ENCODE measurements at regions not wholly inside any gene's neighbourhood (a gene's known extent, or its start where the extent isn't known, plus 50 kb on each side); places are given as distances from the start of the nearest gene placed in this dataset.

- TF ChIP-seq YBX1 (IDR thresholded peaks at IDR 0.05) = no peak
- TF ChIP-seq, protein P1, sequence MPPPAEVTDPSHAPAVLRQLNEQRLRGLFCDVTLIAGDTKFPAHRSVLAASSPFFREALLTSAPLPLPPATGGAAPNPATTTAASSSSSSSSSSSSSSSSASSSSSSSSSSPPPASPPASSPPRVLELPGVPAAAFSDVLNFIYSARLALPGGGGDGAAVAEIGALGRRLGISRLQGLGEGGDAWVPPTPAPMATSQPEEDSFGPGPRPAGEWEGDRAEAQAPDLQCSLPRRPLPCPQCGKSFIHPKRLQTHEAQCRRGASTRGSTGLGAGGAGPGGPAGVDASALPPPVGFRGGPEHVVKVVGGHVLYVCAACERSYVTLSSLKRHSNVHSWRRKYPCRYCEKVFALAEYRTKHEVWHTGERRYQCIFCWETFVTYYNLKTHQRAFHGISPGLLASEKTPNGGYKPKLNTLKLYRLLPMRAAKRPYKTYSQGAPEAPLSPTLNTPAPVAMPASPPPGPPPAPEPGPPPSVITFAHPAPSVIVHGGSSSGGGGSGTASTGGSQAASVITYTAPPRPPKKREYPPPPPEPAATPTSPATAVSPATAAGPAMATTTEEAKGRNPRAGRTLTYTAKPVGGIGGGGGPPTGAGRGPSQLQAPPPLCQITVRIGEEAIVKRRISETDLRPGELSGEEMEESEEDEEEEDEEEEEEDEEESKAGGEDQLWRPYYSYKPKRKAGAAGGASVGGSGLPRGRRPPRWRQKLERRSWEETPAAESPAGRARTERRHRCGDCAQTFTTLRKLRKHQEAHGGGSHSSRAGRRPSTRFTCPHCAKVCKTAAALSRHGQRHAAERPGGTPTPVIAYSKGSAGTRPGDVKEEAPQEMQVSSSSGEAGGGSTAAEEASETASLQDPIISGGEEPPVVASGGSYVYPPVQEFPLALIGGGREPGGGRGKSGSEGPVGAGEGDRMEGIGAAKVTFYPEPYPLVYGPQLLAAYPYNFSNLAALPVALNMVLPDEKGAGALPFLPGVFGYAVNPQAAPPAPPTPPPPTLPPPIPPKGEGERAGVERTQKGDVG (CRISPR knock-in tag; IDR thresholded peaks at IDR 0.05) = no peak
- TF ChIP-seq ZSCAN29 (IDR thresholded peaks at IDR 0.05) = no peak
- no peak for TF ChIP-seq ESRRA (IDR thresholded peaks at IDR 0.05; ENCODE audit: low read length)
- TF ChIP-seq RAD51 (IDR thresholded peaks at IDR 0.05) = no peak
- TF ChIP-seq RAD21 (IDR thresholded peaks at IDR 0.05; ENCODE audit: insufficient read depth, low read depth, low read length) = no peak
- no peak for TF ChIP-seq TCF3 (IDR thresholded peaks at IDR 0.05; ENCODE audit: borderline replicate concordance, insufficient read depth, low read depth, low read length)
- TF ChIP-seq SMC3 (IDR thresholded peaks at IDR 0.05; ENCODE audit: borderline replicate concordance, low read length) = no peak
- TF ChIP-seq POLR2AphosphoS5 (IDR thresholded peaks at IDR 0.05; ENCODE audit: low read length) = no peak
- no peak for TF ChIP-seq JUND (IDR thresholded peaks at IDR 0.05; ENCODE audit: low read depth, low read length)
- TF ChIP-seq PAX8 (IDR thresholded peaks at IDR 0.05) = no peak
- TF ChIP-seq SMAD1 (IDR thresholded peaks at IDR 0.05; ENCODE audit: low read depth, partially characterized antibody) = no peak
- TF ChIP-seq POLR2A (IDR thresholded peaks at IDR 0.05; ENCODE audit: low read depth, low read length) = no peak
These were observed 153.0 kb upstream of the DPYD start (continued) for GRCh38 chr1:98073823-98074222.

GRCh38 chr1:98073106-98073505, 152.3 kb upstream of the DPYD start:
- ATAC-seq (no peak), DNase-seq (ENCODE audit: low read depth, low spot score) (no peak), FAIRE-seq (no peak)
- no peaks in the 10 kb centered on the region for H3K36me3 ChIP-seq (ENCODE audit: control insufficient read depth in 2 of 2, insufficient read depth in 2 of 2, low read length in 1 of 2)
- intact Hi-C loops (cut with micrococcal nuclease; ENCODE audit: unreplicated experiment) = no loop called here
- CTCF ChIA-PET = no interaction called here
- POLR2A ChIA-PET = no interaction called here
- no peak overlapping the region for H2AFZ ChIP-seq (ENCODE audit: control insufficient read depth, low read depth, low read length)
- H3K27me3 ChIP-seq (replicated peaks in 1 of 2; ENCODE audit: control insufficient read depth in 2 of 2, insufficient read depth in 2 of 2, low read length in 1 of 2) = no peaks in the 10 kb centered on the region
- H3K27ac ChIP-seq (ENCODE audit: control insufficient read depth, insufficient read depth) = no peak overlapping the region
- no peaks in the 10 kb centered on the region for H3K79me2 ChIP-seq (ENCODE audit: control insufficient read depth, insufficient read depth, low read length)
- H3K9ac ChIP-seq (ENCODE audit: control insufficient read depth, insufficient read depth, low read length) = no peak overlapping the region
- no peaks in the 10 kb centered on the region for H3K9me3 ChIP-seq (replicated peaks; ENCODE audit: control insufficient read depth, insufficient read depth, low read length)
- H3K4me1 ChIP-seq (ENCODE audit: control insufficient read depth, insufficient read depth, low read length) = no peaks in the 10 kb centered on the region
- RAD21 ChIA-PET (ENCODE audit: unreplicated experiment) = no interaction called here
- in situ Hi-C loops (cut with MboI) = no loop called here
- no peak overlapping the region for H3K4me3 ChIP-seq
- SMC1A ChIA-PET (ENCODE audit: uncharacterized antibody, unreplicated experiment) = no interaction called here
- no peaks in the 10 kb centered on the region for H4K20me1 ChIP-seq (ENCODE audit: control insufficient read depth, insufficient read depth)
- H3K4me2 ChIP-seq (ENCODE audit: control insufficient read depth, insufficient read depth) = no peak overlapping the region
- BruUV-seq (replicated peaks) = no TSS peak
- WGBS (ENCODE audit: insufficient coverage, insufficient replicate concordance, low lambda C conversion rate, missing lambda C conversion rate) = 0% methylated on average over 3 of the region's 3 CpGs
- TF ChIP-seq YY1 (IDR thresholded peaks at IDR 0.05; ENCODE audit: low read depth, low read length) (no peak), CBFB (IDR thresholded peaks at IDR 0.05; ENCODE audit: low read depth) (no peak), ZSCAN29 (IDR thresholded peaks at IDR 0.05) (no peak), ESRRA (IDR thresholded peaks at IDR 0.05; ENCODE audit: low read length) (no peak), MYC (IDR thresholded peaks at IDR 0.05; ENCODE audit: insufficient read depth, insufficient read length, insufficient replicate concordance, low read length, severe bottlenecking) (no peak), EP300 (IDR thresholded peaks at IDR 0.05; ENCODE audit: borderline replicate concordance in 1 of 2, control insufficient read depth in 1 of 2, low read depth in 2 of 2, low read length in 2 of 2) (no peak), HDGF (IDR thresholded peaks at IDR 0.05) (no peak)
- TF ChIP-seq, protein P2, sequence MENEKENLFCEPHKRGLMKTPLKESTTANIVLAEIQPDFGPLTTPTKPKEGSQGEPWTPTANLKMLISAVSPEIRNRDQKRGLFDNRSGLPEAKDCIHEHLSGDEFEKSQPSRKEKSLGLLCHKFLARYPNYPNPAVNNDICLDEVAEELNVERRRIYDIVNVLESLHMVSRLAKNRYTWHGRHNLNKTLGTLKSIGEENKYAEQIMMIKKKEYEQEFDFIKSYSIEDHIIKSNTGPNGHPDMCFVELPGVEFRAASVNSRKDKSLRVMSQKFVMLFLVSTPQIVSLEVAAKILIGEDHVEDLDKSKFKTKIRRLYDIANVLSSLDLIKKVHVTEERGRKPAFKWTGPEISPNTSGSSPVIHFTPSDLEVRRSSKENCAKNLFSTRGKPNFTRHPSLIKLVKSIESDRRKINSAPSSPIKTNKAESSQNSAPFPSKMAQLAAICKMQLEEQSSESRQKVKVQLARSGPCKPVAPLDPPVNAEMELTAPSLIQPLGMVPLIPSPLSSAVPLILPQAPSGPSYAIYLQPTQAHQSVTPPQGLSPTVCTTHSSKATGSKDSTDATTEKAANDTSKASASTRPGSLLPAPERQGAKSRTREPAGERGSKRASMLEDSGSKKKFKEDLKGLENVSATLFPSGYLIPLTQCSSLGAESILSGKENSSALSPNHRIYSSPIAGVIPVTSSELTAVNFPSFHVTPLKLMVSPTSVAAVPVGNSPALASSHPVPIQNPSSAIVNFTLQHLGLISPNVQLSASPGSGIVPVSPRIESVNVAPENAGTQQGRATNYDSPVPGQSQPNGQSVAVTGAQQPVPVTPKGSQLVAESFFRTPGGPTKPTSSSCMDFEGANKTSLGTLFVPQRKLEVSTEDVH (IDR thresholded peaks at IDR 0.05; ENCODE audit: low read depth, partially characterized antibody) = no peak

Data from GM12878 (cell line).